CD14-positive monocyte (primary cell): ENCODE measurements at regions not wholly inside any gene's neighbourhood (a gene's known extent, or its start where the extent isn't known, plus 50 kb on each side); places are given as distances from the start of the nearest gene placed in this dataset.

Source experiments
- DNase-seq, 3 donors: peaks; one replicate each; pipeline ENCODE4 v3.0.0-alpha.2; 2011 to 2022
- H2AFZ ChIP-seq: 2 replicates; pipeline ENCODE4 v1.6.0; 2012; ENCODE audit warnings: mild to moderate bottlenecking, low read depth, low read length, inconsistent platforms; ENCODE audit not compliant: insufficient read depth, poor library complexity, severe bottlenecking
- H3K27ac ChIP-seq, 2 donors: 1 replicate in 1 of 2; 2 replicates in 1 of 2; pipeline ENCODE4 v1.5.1; 2012 to 2013; ENCODE audit warnings: low read length in 2 of 2, control low read depth in 1 of 2, inconsistent platforms in 1 of 2, low read depth in 1 of 2, mild to moderate bottlenecking in 1 of 2
- H3K27me3 ChIP-seq, 2 donors: one replicate each; pipeline versions ENCODE4 v1.6.0 to v1.6.1; 2011 to 2013; ENCODE audit warnings: low read length in 2 of 2; ENCODE audit not compliant: control insufficient read depth in 2 of 2, insufficient read depth in 2 of 2
- H3K36me3 ChIP-seq, 2 donors: replicated peaks in 1 of 2; 1 replicate in 1 of 2; 2 replicates in 1 of 2; pipeline versions ENCODE4 v1.5.1 to v1.6.1; 2012 to 2013; ENCODE audit warnings: low read length in 2 of 2, control low read depth in 1 of 2, inconsistent platforms in 1 of 2, mild to moderate bottlenecking in 1 of 2; ENCODE audit not compliant: insufficient read depth in 2 of 2, control insufficient read depth in 1 of 2
- H3K4me1 ChIP-seq, 2 donors: 1 replicate in 1 of 2; 2 replicates in 1 of 2; pipeline versions ENCODE4 v1.5.1 to v1.6.1; 2012 to 2013; ENCODE audit warnings: low read length in 2 of 2, control low read depth in 1 of 2, inconsistent platforms in 1 of 2, mild to moderate bottlenecking in 1 of 2, moderate library complexity in 1 of 2; ENCODE audit not compliant: insufficient read depth in 2 of 2, control insufficient read depth in 1 of 2
- H3K4me2 ChIP-seq: replicated peaks from 2 replicates; pipeline ENCODE3; 2012; ENCODE audit warnings: low read length, moderate library complexity, mild to moderate bottlenecking; ENCODE audit not compliant: poor library complexity, severe bottlenecking; ENCODE audit errors: extremely low read depth
- H3K4me3 ChIP-seq, 3 experiments: fragments of 200-600 bp in 1 of 3; sonication (generic) in 1 of 3; replicated peaks in 1 of 3; 1 replicate in 2 of 3; 2 replicates in 1 of 3; pipeline ENCODE4 v1.5.1; 2011 to 2013; ENCODE audit warnings: low read length in 3 of 3, mild to moderate bottlenecking in 3 of 3, control low read depth in 2 of 3, low read depth in 2 of 3, inconsistent platforms in 1 of 3, moderate library complexity in 1 of 3
- H3K79me2 ChIP-seq: 2 replicates; pipeline ENCODE4 v1.6.0; 2012; ENCODE audit warnings: mild to moderate bottlenecking, control low read depth, inconsistent platforms, low read length, moderate library complexity; ENCODE audit not compliant: insufficient read depth
- H3K9ac ChIP-seq: 2 replicates; pipeline ENCODE4 v1.6.0; 2017; ENCODE audit warnings: low read length, mild to moderate bottlenecking; ENCODE audit not compliant: insufficient read depth, poor library complexity, severe bottlenecking
- H3K9me3 ChIP-seq, 2 donors: replicated peaks in 1 of 2; 1 replicate in 1 of 2; 2 replicates in 1 of 2; pipeline versions ENCODE4 v1.5.1 to v1.6.1; 2012 to 2013; ENCODE audit warnings: low read length in 2 of 2, control low read depth in 1 of 2; ENCODE audit not compliant: control insufficient read depth in 1 of 2, insufficient read depth in 1 of 2
- H4K20me1 ChIP-seq: 2 replicates; pipeline ENCODE4 v1.6.0; 2012; ENCODE audit warnings: mild to moderate bottlenecking, low read length, control low read depth, moderate library complexity; ENCODE audit not compliant: insufficient read depth
- H3K27ac Mint-ChIP-seq, 7 donors: one replicate each; pipeline ENCODE4 v1.8.0; 2020; ENCODE audit warnings: mild to moderate bottlenecking in 7 of 7, mixed read lengths in 7 of 7, moderate library complexity in 6 of 7, inconsistent platforms in 2 of 7
- H3K27me3 Mint-ChIP-seq, 3 donors: one replicate each; pipeline ENCODE4 v1.8.0; 2021 to 2022; ENCODE audit warnings: low read depth in 3 of 3, mild to moderate bottlenecking in 3 of 3, mixed read lengths in 3 of 3, moderate library complexity in 3 of 3, inconsistent platforms in 1 of 3
- H3K36me3 Mint-ChIP-seq, 2 donors: one replicate each; pipeline ENCODE4 v1.8.0; 2020; ENCODE audit warnings: mixed read lengths in 2 of 2, inconsistent platforms in 1 of 2, mild to moderate bottlenecking in 1 of 2
- H3K4me1 Mint-ChIP-seq: one replicate; pipeline ENCODE4 v1.8.0; 2020; ENCODE audit warnings: mild to moderate bottlenecking, mixed read lengths
- H3K4me3 Mint-ChIP-seq, 2 donors: one replicate each; pipeline ENCODE4 v1.8.0; 2020; ENCODE audit warnings: mild to moderate bottlenecking in 2 of 2, mixed read lengths in 2 of 2, moderate library complexity in 1 of 2
- H3K9me3 Mint-ChIP-seq, 7 donors: one replicate each; pipeline ENCODE4 v1.8.0; 2020 to 2022; ENCODE audit warnings: mixed read lengths in 7 of 7, mild to moderate bottlenecking in 6 of 7, moderate library complexity in 6 of 7, inconsistent platforms in 2 of 7
- CTCF ChIP-seq: fragments of 200-600 bp; IDR thresholded peaks from one replicate; pipeline ENCODE4 v1.8.0; 2022; ENCODE audit warnings: antibody characterized with exemption, mild to moderate bottlenecking
- WGBS: methylation state at CpG from one replicate; pipeline ENCODE4 v1.1.5; 2013; ENCODE audit warnings: missing lambda C conversion rate; ENCODE audit not compliant: insufficient coverage; 5-methylcytosine and 5-hydroxymethylcytosine counted together
- intact Hi-C, 2 donors: fragments of 100-400 bp; cut with micrococcal nuclease; formaldehyde crosslinking; loops; one replicate each; pipeline versions ENCODE4 v1.15.0 to v1.15.1; 2023

GRCh38 chr6:28711325-28711724, 185.6 kb downstream of the GPX5 start:
- no peak for TF ChIP-seq CTCF
- no peak overlapping the region for H3K27ac Mint-ChIP-seq
- Histone ChIP-seq H3K4me1 (no peaks in the 10 kb centered on the region), H3K4me3 (no peak overlapping the region), H3K36me3 (no peaks in the 10 kb centered on the region), H3K4me2 (no peak overlapping the region), H3K79me2 (no peaks in the 10 kb centered on the region), H2AFZ (no peak overlapping the region), H3K27ac (no peak overlapping the region), H3K9me3 (peaks cover 26 to 47% of the 10 kb centered on the region in 2 donors), H3K27me3 (peaks cover 24 to 34% of the 10 kb centered on the region in 2 donors), H4K20me1 (no peaks in the 10 kb centered on the region), H3K9ac (no peak overlapping the region)
- no CpG with 5 or more reads among the region's 4 CpGs for WGBS
- no peak for DNase-seq
- peaks cover 6% of the 10 kb centered on the region for H3K4me1 Mint-ChIP-seq
- H3K9me3 Mint-ChIP-seq = peaks cover 20 to 47% (median 43%) of the 10 kb centered on the region in 7 donors
- no peak overlapping the region for H3K4me3 Mint-ChIP-seq
- peaks cover 0 to 3% of the 10 kb centered on the region in 2 donors for H3K36me3 Mint-ChIP-seq
- H3K27me3 Mint-ChIP-seq = peaks cover 33 to 48% (median 44%) of the 10 kb centered on the region in 3 donors
- intact Hi-C loops = no loop called here

DNA sequence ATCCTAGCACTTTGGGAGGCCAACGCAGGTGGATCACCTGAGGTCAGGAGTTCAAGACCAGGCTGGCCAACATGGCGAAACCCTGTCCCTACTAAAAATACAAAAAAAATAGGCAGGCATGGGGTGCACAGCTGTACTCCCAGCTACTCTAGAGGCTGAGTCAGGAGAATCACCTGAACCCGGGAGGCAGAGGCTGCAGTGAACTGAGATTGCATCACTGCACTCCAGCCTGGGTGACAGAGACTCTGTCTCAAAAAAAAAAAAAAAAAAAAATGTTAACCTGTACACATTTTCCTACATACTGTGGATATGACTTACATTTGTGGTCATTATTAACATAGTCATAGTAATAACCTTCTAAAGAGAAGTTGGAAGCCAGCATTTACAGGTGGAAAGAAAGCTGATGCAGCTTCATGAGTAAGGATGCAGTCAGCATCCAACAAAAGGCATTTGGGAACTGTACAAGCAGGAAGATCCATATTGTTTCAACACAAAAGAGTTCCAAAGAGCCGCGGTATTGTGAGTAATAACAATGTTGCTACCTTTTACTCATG, 186.2 kb downstream of the GPX5 start:
- Histone ChIP-seq H3K4me2 (no peak overlapping the region), H3K27ac (no peak overlapping the region), H3K27me3 (peaks cover 24 to 34% of the 10 kb centered on the region in 2 donors), H4K20me1 (no peaks in the 10 kb centered on the region), H3K36me3 (no peaks in the 10 kb centered on the region), H3K79me2 (no peaks in the 10 kb centered on the region), H3K9ac (no peak overlapping the region), H2AFZ (no peak overlapping the region), H3K9me3 (peaks cover 22 to 41% of the 10 kb centered on the region in 2 donors), H3K4me3 (no peak overlapping the region), H3K4me1 (no peaks in the 10 kb centered on the region)
- no peak for TF ChIP-seq CTCF
- DNase-seq = no peak
- Mint-ChIP-seq H3K27ac (no peak overlapping the region), H3K9me3 (peaks cover 20 to 44% (median 40%) of the 10 kb centered on the region in 7 donors), H3K36me3 (peaks cover 0 to 3% of the 10 kb centered on the region in 2 donors), H3K27me3 (peaks cover 33 to 48% (median 44%) of the 10 kb centered on the region in 3 donors), H3K4me3 (no peak overlapping the region), H3K4me1 (peaks cover 6% of the 10 kb centered on the region)
- WGBS = 83% methylated on average over 2 of the region's 5 CpGs
- intact Hi-C loops = no loop called here
